GM12872 (cell line): ENCODE measurements at regions not wholly inside any gene's neighbourhood (a gene's known extent, or its start where the extent isn't known, plus 50 kb on each side); places are given as distances from the start of the nearest gene placed in this dataset.

Experiments used
- TF ChIP-seq, protein P1 (sequence below): IDR thresholded peaks from 3 replicates; pipeline ENCODE4 v1.5.1; 2011; ENCODE audit warnings: low read depth, mild to moderate bottlenecking, low read length, moderate library complexity; ENCODE audit not compliant: insufficient read depth

DNA sequence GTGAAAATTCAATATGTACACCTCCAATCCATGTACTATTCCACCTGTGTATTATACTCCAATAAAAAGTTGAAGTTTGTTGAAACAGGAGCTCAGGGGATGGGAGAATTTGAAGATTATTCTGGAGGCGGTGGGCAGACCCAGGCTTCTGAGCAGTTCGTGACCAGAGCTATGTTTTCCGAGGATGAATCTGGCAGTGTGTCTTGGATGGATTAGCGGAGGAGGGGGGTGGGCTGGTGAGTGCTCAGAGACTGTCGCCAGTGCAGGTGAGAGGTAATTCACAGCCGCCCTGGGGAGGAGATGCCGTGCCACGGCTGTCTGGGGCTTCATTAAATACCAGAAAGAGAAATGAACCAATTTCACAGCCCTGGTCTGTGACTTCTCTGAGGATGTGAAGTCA lies 283.0 kb upstream of the RTL1 start:
- TF ChIP-seq, protein P1, sequence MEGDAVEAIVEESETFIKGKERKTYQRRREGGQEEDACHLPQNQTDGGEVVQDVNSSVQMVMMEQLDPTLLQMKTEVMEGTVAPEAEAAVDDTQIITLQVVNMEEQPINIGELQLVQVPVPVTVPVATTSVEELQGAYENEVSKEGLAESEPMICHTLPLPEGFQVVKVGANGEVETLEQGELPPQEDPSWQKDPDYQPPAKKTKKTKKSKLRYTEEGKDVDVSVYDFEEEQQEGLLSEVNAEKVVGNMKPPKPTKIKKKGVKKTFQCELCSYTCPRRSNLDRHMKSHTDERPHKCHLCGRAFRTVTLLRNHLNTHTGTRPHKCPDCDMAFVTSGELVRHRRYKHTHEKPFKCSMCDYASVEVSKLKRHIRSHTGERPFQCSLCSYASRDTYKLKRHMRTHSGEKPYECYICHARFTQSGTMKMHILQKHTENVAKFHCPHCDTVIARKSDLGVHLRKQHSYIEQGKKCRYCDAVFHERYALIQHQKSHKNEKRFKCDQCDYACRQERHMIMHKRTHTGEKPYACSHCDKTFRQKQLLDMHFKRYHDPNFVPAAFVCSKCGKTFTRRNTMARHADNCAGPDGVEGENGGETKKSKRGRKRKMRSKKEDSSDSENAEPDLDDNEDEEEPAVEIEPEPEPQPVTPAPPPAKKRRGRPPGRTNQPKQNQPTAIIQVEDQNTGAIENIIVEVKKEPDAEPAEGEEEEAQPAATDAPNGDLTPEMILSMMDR: no peak

GRCh38 chr14:101186992-101187815 lies 283.7 kb upstream of the RTL1 start:
- TF ChIP-seq, protein P1: no peak

DNA sequence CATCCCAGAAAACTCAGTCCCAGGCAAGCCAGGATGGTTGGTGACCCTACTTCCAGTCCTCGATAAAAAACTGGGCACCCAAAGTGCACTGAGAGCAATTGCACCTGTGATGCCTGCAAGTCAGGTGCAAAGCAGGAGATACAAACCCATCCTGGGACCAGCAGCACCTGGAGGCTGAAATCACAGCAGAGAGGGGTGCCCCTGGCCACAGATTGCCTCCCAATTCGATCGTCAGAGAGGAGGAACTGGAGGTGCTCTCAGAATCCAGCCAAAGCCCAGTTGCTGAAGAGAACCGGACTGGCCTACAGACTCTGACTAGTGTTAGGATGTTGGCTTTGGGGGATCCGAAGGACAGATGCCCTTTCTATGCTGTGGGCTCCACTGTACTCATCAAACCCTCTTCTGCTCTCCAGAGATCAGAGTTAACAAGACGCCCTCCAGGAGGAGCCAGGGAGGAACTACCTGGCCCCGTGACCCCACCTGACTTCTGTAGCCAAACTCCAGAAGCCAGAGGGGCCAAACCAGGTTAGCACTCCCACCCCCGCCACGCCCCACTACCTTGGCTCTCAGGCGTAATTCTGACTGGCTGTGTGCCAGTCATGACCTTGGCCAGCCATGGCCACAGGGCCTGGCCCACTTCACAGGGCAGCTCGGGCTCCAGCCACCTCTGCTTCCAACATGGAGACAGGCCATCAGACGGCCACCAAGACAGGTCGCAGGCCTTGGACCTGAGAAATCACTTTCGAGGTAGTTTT lies 284.5 kb upstream of the RTL1 start:
- TF ChIP-seq, protein P1: no peak

GRCh38 chr14:101188571-101188915 lies 285.0 kb upstream of the RTL1 start:
- TF ChIP-seq, protein P1: no peak

- TF ChIP-seq, protein P1: no peak
Measured at GRCh38 chr14:101189266-101189665, 285.7 kb upstream of the RTL1 start.

DNA sequence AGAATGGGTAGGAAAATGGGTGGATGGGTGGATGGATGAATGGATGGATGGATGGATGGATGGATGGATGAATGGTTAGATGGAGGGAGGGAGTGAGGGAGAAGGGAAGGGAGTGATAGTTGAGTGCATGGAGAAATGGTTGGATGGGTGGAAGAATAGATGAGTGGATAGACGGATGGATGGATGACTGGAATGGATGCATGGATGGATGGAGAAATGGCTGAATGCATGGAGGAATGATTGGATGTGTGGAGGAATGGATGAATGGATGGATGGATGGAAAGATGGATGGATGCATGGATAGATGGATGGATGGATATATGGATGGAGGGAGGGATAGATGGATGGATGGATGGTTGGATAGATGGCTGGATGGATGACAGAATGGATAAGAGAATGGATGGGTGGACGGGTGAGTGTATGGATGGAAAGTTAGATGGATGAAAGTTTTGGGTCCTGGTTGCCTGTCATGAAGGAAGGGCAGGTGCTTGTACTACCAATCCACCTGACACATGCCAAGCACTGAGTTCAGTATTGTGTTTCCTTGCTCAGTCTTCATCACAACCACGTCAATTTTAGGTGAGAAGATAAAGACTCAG lies 286.5 kb upstream of the RTL1 start:
- TF ChIP-seq, protein P1: no peak

DNA sequence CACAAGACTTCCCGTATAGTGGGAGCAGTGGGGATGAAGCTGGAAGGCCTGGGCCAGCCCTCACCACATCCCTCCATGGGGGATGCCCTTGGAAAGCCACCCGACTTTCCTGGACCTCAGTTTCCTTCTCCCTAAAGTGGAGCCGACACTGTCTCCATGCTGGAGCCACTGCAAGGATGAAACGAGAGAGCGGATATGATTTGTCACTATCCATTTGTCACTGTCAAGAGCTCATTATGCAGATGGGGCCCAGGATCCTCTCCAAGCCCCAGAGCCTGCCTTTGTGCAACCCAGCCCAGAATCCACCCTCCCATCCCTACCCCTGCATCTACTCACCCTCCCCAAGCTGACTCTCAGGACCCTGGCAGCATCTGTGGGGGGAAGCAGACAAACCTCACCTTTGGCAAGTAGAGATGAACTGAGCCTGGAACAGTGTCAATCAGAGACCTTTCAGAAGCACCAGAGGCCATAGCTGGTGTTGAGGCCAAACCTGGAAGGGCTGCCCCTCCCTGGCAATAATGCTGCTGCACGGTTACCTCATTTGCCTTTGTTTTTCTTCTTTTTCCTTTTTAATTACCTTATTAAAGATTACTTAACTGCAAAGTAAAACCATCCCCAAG lies 287.7 kb upstream of the RTL1 start:
- TF ChIP-seq, protein P1: no peak
